Liver (tissue), 8 donors: ENCODE measurements at regions not wholly inside any gene's neighbourhood (a gene's known extent, or its start where the extent isn't known, plus 50 kb on each side); places are given as distances from the start of the nearest gene placed in this dataset.

Experiments used
- DNase-seq: peaks from one replicate; pipeline ENCODE4 v3.0.0-alpha.2; 2017; ENCODE audit warnings: low spot score
- H3K27ac ChIP-seq, 2 donors: one replicate each; pipeline ENCODE4 v1.7.0; 2013; ENCODE audit warnings: inconsistent platforms in 2 of 2, low read length in 2 of 2, control low read depth in 1 of 2, low read depth in 1 of 2, mild to moderate bottlenecking in 1 of 2
- H3K27me3 ChIP-seq, 4 donors: one replicate each; pipeline versions ENCODE4 v1.6.1 to v1.7.0; 2013; ENCODE audit warnings: low read length in 3 of 4, inconsistent platforms in 1 of 4, mild to moderate bottlenecking in 1 of 4, moderate library complexity in 1 of 4; ENCODE audit not compliant: control insufficient read depth in 4 of 4, insufficient read depth in 4 of 4
- H3K36me3 ChIP-seq, 4 donors: one replicate each; pipeline versions ENCODE4 v1.6.1 to v1.7.0; 2013; ENCODE audit warnings: low read length in 3 of 4, mild to moderate bottlenecking in 3 of 4, low read depth in 1 of 4, moderate library complexity in 1 of 4; ENCODE audit not compliant: control insufficient read depth in 4 of 4, insufficient read depth in 3 of 4
- H3K4me1 ChIP-seq, 4 donors: one replicate each; pipeline versions ENCODE4 v1.6.1 to v1.7.0; 2013; ENCODE audit warnings: low read length in 3 of 4, mild to moderate bottlenecking in 3 of 4, moderate library complexity in 1 of 4; ENCODE audit not compliant: control insufficient read depth in 4 of 4, insufficient read depth in 4 of 4
- H3K4me3 ChIP-seq, 3 donors: one replicate each; pipeline versions ENCODE4 v1.6.1 to v1.7.0; 2013; ENCODE audit warnings: low read length in 3 of 3, control low read depth in 1 of 3, low read depth in 1 of 3, mild to moderate bottlenecking in 1 of 3
- H3K9ac ChIP-seq, 2 donors: one replicate each; pipeline ENCODE4 v1.7.0; 2013; ENCODE audit warnings: low read length in 2 of 2, mild to moderate bottlenecking in 2 of 2, moderate library complexity in 2 of 2, control low read depth in 1 of 2, low read depth in 1 of 2
- H3K9me3 ChIP-seq, 4 donors: one replicate each; pipeline versions ENCODE4 v1.6.1 to v1.7.0; 2013; ENCODE audit warnings: low read length in 3 of 4; ENCODE audit not compliant: control insufficient read depth in 4 of 4
- CTCF ChIP-seq: fragments of 150-350 bp; IDR thresholded peaks from 2 replicates; pipeline ENCODE4 v1.5.1; 2017; ENCODE audit warnings: improper control_type of control experiment, low read depth, low read length; ENCODE audit not compliant: missing input control
- EGR1 ChIP-seq, 2 donors: IDR thresholded peaks; 2 replicates each; pipeline ENCODE4 v1.6.1; 2016 to 2018; ENCODE audit warnings: antibody characterized with exemption in 2 of 2, low read depth in 2 of 2
- FOXA2 ChIP-seq: IDR thresholded peaks from 2 replicates; pipeline ENCODE4 v1.6.1; 2016; ENCODE audit warnings: antibody characterized with exemption
- GABPA ChIP-seq, 2 donors: IDR thresholded peaks in 1 of 2; conservative IDR thresholded peaks in 1 of 2; 2 replicates each; pipeline ENCODE4 v1.6.1; 2016; ENCODE audit warnings: antibody characterized with exemption in 2 of 2, mild to moderate bottlenecking in 1 of 2, moderate library complexity in 1 of 2
- HNF4A ChIP-seq, 2 donors: conservative IDR thresholded peaks; 2 replicates each; pipeline ENCODE4 v1.6.1; 2016; ENCODE audit warnings: antibody characterized with exemption in 2 of 2, mild to moderate bottlenecking in 2 of 2
- HNF4G ChIP-seq: IDR thresholded peaks from 2 replicates; pipeline ENCODE4 v1.6.1; 2016; ENCODE audit warnings: antibody characterized with exemption
- JUND ChIP-seq, 2 donors: IDR thresholded peaks; 2 replicates each; pipeline ENCODE4 v1.6.1; 2016; ENCODE audit warnings: antibody characterized with exemption in 2 of 2
- MAX ChIP-seq: IDR thresholded peaks from 2 replicates; pipeline ENCODE4 v1.6.1; 2016; ENCODE audit warnings: antibody characterized with exemption
- NR2F2 ChIP-seq: IDR thresholded peaks from 2 replicates; pipeline ENCODE4 v1.6.1; 2016; ENCODE audit warnings: antibody characterized with exemption
- RAD21 ChIP-seq, 2 donors: IDR thresholded peaks; 2 replicates each; pipeline ENCODE4 v1.6.1; 2016; ENCODE audit warnings: antibody characterized with exemption in 2 of 2, mild to moderate bottlenecking in 2 of 2
- RXRA ChIP-seq, 2 donors: IDR thresholded peaks; 2 replicates each; pipeline ENCODE4 v1.6.1; 2017 to 2018; ENCODE audit warnings: antibody characterized with exemption in 2 of 2, mild to moderate bottlenecking in 1 of 2
- SP1 ChIP-seq: IDR thresholded peaks from 2 replicates; pipeline ENCODE4 v1.6.1; 2018; ENCODE audit warnings: antibody characterized with exemption, mild to moderate bottlenecking
- TAF1 ChIP-seq: conservative IDR thresholded peaks from 2 replicates; pipeline ENCODE4 v1.6.1; 2016; ENCODE audit warnings: antibody characterized with exemption, mild to moderate bottlenecking
- YY1 ChIP-seq: IDR thresholded peaks from 2 replicates; pipeline ENCODE4 v1.6.1; 2016; ENCODE audit warnings: antibody characterized with exemption, mild to moderate bottlenecking
- WGBS: extraction: QIAGEN DNeasy Blood & Tissue Kit; methylation state at CpG from one replicate; pipeline ENCODE4 v1.1.7; 2013; 5-methylcytosine and 5-hydroxymethylcytosine counted together
- TF ChIP-seq, protein P1 (sequence below): IDR thresholded peaks from 2 replicates; pipeline ENCODE4 v1.6.1; 2016; ENCODE audit warnings: antibody characterized with exemption
- donor health status: healthy.
- donor health status: healthy.
- donor health status: healthy.
- donor health status: healthy.
- donor health status: healthy.

- Histone ChIP-seq H3K4me1 (no peaks in the 10 kb centered on the region), H3K9me3 (no peaks in the 10 kb centered on the region), H3K36me3 (no peaks in the 10 kb centered on the region), H3K4me3 (no peak overlapping the region), H3K27me3 (no peaks in the 10 kb centered on the region), H3K9ac (no peak overlapping the region), H3K27ac (no peak overlapping the region)
- 91% methylated on average over 8 of the region's 8 CpGs for WGBS
- no peak for DNase-seq
- TF ChIP-seq YY1 (no peak), CTCF (no peak), EGR1 (IDR thresholded peaks at IDR 0.05; ENCODE audit: low read depth in 2 of 2) (no peak), HNF4G (no peak), GABPA (IDR thresholded peaks at IDR 0.05 in 1 of 2, conservative IDR thresholded peaks at IDR 0.05 in 1 of 2) (no peak), TAF1 (no peak), HNF4A (conservative IDR thresholded peaks at IDR 0.05) (no peak), NR2F2 (no peak), RAD21 (IDR thresholded peaks at IDR 0.05) (no peak), MAX (no peak), FOXA2 (no peak), SP1 (no peak)
These were observed 1029.9 kb downstream of the BRD1 start for GRCh38 chr22:48797731-48798130.

- 79% methylated on average over 14 of the region's 14 CpGs for WGBS
- TF ChIP-seq GABPA (IDR thresholded peaks at IDR 0.05 in 1 of 2, conservative IDR thresholded peaks at IDR 0.05 in 1 of 2) (no peak), NR2F2 (no peak), FOXA2 (no peak), YY1 (no peak), HNF4G (no peak), RXRA (IDR thresholded peaks at IDR 0.05) (no peak)
- TF ChIP-seq, protein P1, sequence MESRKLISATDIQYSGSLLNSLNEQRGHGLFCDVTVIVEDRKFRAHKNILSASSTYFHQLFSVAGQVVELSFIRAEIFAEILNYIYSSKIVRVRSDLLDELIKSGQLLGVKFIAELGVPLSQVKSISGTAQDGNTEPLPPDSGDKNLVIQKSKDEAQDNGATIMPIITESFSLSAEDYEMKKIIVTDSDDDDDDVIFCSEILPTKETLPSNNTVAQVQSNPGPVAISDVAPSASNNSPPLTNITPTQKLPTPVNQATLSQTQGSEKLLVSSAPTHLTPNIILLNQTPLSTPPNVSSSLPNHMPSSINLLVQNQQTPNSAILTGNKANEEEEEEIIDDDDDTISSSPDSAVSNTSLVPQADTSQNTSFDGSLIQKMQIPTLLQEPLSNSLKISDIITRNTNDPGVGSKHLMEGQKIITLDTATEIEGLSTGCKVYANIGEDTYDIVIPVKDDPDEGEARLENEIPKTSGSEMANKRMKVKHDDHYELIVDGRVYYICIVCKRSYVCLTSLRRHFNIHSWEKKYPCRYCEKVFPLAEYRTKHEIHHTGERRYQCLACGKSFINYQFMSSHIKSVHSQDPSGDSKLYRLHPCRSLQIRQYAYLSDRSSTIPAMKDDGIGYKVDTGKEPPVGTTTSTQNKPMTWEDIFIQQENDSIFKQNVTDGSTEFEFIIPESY, result no peak
- no peak for DNase-seq
These were observed 1031.2 kb downstream of the BRD1 start for GRCh38 chr22:48796310-48797015.

GRCh38 chr22:48795664-48796063, 1032.0 kb downstream of the BRD1 start:
- H3K9me3 ChIP-seq, result no peaks in the 10 kb centered on the region
- H3K4me3 ChIP-seq, result no peak overlapping the region
- H3K36me3 ChIP-seq, result no peaks in the 10 kb centered on the region
- no peak for DNase-seq
- no peaks in the 10 kb centered on the region for H3K4me1 ChIP-seq
- no peak overlapping the region for H3K9ac ChIP-seq
- 63% methylated on average over 2 of the region's 2 CpGs for WGBS
- H3K27ac ChIP-seq, result no peak overlapping the region
- no peaks in the 10 kb centered on the region for H3K27me3 ChIP-seq
- TF ChIP-seq TAF1 (no peak), GABPA (IDR thresholded peaks at IDR 0.05 in 1 of 2, conservative IDR thresholded peaks at IDR 0.05 in 1 of 2) (no peak), JUND (IDR thresholded peaks at IDR 0.05) (no peak), FOXA2 (no peak), CTCF (no peak), RAD21 (IDR thresholded peaks at IDR 0.05) (no peak), YY1 (no peak), EGR1 (IDR thresholded peaks at IDR 0.05; ENCODE audit: low read depth in 2 of 2) (no peak), NR2F2 (no peak), RXRA (IDR thresholded peaks at IDR 0.05) (no peak)
- TF ChIP-seq, protein P1, result no peak

More at GRCh38 chr22:48796310-48797015, 1031.2 kb downstream of the BRD1 start:
- Histone ChIP-seq H3K9me3 (no peaks in the 10 kb centered on the region), H3K4me3 (no peak overlapping the region), H3K27ac (no peak overlapping the region), H3K9ac (no peak overlapping the region), H3K36me3 (no peaks in the 10 kb centered on the region), H3K4me1 (no peaks in the 10 kb centered on the region), H3K27me3 (no peaks in the 10 kb centered on the region)
